ENCODE measurements at regions not wholly inside any gene's neighbourhood (a gene's known extent, or its start where the extent isn't known, plus 50 kb on each side); places are given as distances from the start of the nearest gene placed in this dataset.

DNA sequence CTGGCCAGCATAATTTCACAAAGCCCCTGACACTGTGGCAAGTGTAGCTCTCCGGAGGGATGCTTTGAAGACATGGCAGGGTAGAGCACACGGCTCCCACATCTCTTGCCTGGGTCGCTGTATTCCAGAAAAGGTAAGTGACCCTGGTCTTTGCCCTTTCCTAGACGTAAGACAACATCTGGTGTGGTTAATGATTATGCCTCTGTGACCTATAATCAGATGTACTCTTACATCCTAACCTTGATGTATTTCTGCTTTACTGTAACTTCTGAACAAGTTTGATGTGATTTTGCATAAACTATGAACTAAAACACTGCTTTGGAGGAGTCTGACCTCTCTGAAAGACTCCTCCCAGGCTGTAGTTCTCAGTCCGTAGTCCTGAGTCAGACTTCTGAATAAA is 59.1 kb upstream of the ACSL1 start (continued):
- TF ChIP-seq ZNF264 (CRISPR knock-in tag; IDR thresholded peaks at IDR 0.05) (peak; percentile 64; the same call in 1 of the 2 replicates), STAT5B (CRISPR knock-in tag; IDR thresholded peaks at IDR 0.05) (no peak), MXI1 (IDR thresholded peaks at IDR 0.05; ENCODE audit: borderline replicate concordance, low read depth, low read length) (no peak), ZNF614 (CRISPR knock-in tag; IDR thresholded peaks at IDR 0.05; ENCODE audit: borderline replicate concordance) (peak; percentile 47; the same call in 1 of the 2 replicates), ARID2 (CRISPR knock-in tag; IDR thresholded peaks at IDR 0.05; ENCODE audit: borderline replicate concordance) (no peak), ZNF234 (CRISPR knock-in tag; conservative IDR thresholded peaks at IDR 0.05) (no peak), ZMYM4 (CRISPR knock-in tag; IDR thresholded peaks at IDR 0.05) (peak; percentile 64; the same call in 1 of the 2 replicates), KDM4B (CRISPR knock-in tag; IDR thresholded peaks at IDR 0.05) (peak; percentile 32; the same call in 1 of the 2 replicates), HNRNPK (IDR thresholded peaks at IDR 0.05; ENCODE audit: low read depth, low read length, poor library complexity, severe bottlenecking) (no peak), ZFX (CRISPR knock-in tag; IDR thresholded peaks at IDR 0.05; ENCODE audit: low read depth) (no peak), NFIC (IDR thresholded peaks at IDR 0.05; ENCODE audit: low read length) (no peak), ZFY (CRISPR knock-in tag; IDR thresholded peaks at IDR 0.05) (no peak), ELF3 (CRISPR knock-in tag; IDR thresholded peaks at IDR 0.05) (peak; percentile 75), MYC (CRISPR knock-in tag; IDR thresholded peaks at IDR 0.05; ENCODE audit: borderline replicate concordance) (no peak; the same call in 1 of the 2 replicates), FOXM1 (CRISPR knock-in tag; IDR thresholded peaks at IDR 0.05) (no peak), ZNF7 (CRISPR knock-in tag; IDR thresholded peaks at IDR 0.05) (no peak), ELF1 (CRISPR knock-in tag; IDR thresholded peaks at IDR 0.05) (no peak), FOXO1 (CRISPR knock-in tag; IDR thresholded peaks at IDR 0.05) (peak; percentile 62; the same call in 1 of the 2 replicates), FOXA3 (CRISPR knock-in tag; IDR thresholded peaks at IDR 0.05) (peak; percentile 88), ZNF556 (CRISPR knock-in tag; IDR thresholded peaks at IDR 0.05; ENCODE audit: borderline replicate concordance) (no peak)
- TF ChIP-seq, protein P1, sequence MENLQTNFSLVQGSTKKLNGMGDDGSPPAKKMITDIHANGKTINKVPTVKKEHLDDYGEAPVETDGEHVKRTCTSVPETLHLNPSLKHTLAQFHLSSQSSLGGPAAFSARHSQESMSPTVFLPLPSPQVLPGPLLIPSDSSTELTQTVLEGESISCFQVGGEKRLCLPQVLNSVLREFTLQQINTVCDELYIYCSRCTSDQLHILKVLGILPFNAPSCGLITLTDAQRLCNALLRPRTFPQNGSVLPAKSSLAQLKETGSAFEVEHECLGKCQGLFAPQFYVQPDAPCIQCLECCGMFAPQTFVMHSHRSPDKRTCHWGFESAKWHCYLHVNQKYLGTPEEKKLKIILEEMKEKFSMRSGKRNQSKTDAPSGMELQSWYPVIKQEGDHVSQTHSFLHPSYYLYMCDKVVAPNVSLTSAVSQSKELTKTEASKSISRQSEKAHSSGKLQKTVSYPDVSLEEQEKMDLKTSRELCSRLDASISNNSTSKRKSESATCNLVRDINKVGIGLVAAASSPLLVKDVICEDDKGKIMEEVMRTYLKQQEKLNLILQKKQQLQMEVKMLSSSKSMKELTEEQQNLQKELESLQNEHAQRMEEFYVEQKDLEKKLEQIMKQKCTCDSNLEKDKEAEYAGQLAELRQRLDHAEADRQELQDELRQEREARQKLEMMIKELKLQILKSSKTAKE (CRISPR knock-in tag; IDR thresholded peaks at IDR 0.05; ENCODE audit: borderline replicate concordance) = no peak
- TF ChIP-seq, protein P2, sequence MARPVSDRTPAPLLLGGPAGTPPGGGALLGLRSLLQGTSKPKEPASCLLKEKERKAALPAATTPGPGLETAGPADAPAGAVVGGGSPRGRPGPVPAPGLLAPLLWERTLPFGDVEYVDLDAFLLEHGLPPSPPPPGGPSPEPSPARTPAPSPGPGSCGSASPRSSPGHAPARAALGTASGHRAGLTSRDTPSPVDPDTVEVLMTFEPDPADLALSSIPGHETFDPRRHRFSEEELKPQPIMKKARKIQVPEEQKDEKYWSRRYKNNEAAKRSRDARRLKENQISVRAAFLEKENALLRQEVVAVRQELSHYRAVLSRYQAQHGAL (CRISPR knock-in tag; IDR thresholded peaks at IDR 0.05; ENCODE audit: not compliant biosample characterization) = no peak
- TF ChIP-seq, protein P3, sequence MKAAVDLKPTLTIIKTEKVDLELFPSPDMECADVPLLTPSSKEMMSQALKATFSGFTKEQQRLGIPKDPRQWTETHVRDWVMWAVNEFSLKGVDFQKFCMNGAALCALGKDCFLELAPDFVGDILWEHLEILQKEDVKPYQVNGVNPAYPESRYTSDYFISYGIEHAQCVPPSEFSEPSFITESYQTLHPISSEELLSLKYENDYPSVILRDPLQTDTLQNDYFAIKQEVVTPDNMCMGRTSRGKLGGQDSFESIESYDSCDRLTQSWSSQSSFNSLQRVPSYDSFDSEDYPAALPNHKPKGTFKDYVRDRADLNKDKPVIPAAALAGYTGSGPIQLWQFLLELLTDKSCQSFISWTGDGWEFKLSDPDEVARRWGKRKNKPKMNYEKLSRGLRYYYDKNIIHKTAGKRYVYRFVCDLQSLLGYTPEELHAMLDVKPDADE (CRISPR knock-in tag; IDR thresholded peaks at IDR 0.05) = no peak
- TF ChIP-seq, protein P4, sequence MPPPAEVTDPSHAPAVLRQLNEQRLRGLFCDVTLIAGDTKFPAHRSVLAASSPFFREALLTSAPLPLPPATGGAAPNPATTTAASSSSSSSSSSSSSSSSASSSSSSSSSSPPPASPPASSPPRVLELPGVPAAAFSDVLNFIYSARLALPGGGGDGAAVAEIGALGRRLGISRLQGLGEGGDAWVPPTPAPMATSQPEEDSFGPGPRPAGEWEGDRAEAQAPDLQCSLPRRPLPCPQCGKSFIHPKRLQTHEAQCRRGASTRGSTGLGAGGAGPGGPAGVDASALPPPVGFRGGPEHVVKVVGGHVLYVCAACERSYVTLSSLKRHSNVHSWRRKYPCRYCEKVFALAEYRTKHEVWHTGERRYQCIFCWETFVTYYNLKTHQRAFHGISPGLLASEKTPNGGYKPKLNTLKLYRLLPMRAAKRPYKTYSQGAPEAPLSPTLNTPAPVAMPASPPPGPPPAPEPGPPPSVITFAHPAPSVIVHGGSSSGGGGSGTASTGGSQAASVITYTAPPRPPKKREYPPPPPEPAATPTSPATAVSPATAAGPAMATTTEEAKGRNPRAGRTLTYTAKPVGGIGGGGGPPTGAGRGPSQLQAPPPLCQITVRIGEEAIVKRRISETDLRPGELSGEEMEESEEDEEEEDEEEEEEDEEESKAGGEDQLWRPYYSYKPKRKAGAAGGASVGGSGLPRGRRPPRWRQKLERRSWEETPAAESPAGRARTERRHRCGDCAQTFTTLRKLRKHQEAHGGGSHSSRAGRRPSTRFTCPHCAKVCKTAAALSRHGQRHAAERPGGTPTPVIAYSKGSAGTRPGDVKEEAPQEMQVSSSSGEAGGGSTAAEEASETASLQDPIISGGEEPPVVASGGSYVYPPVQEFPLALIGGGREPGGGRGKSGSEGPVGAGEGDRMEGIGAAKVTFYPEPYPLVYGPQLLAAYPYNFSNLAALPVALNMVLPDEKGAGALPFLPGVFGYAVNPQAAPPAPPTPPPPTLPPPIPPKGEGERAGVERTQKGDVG (CRISPR knock-in tag; IDR thresholded peaks at IDR 0.05; ENCODE audit: borderline replicate concordance) = no peak
- TF ChIP-seq, protein P5, sequence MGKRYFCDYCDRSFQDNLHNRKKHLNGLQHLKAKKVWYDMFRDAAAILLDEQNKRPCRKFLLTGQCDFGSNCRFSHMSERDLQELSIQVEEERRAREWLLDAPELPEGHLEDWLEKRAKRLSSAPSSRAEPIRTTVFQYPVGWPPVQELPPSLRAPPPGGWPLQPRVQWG (CRISPR knock-in tag; IDR thresholded peaks at IDR 0.05; ENCODE audit: borderline replicate concordance, low read depth) = no peak

Measured in HepG2 (cell line).